Activated naive CD4-positive, alpha-beta T cell treated with anti-CD3 and anti-CD28 coated beads, Interleukin-2, amount 50 U/mL, for 16 hours (primary cell): ENCODE measurements at regions not wholly inside any gene's neighbourhood (a gene's known extent, or its start where the extent isn't known, plus 50 kb on each side); places are given as distances from the start of the nearest gene placed in this dataset.

ENCODE experiments used
- DNase-seq: peaks from one replicate; pipeline ENCODE4 v3.0.0-alpha.2; 2020

GRCh38 chr20:60535211-60535610 lies 577.0 kb downstream of the CDH26 start:
- DNase-seq: no peak

GRCh38 chr20:60540591-60540990 lies 582.4 kb downstream of the CDH26 start:
- DNase-seq: no peak

DNA sequence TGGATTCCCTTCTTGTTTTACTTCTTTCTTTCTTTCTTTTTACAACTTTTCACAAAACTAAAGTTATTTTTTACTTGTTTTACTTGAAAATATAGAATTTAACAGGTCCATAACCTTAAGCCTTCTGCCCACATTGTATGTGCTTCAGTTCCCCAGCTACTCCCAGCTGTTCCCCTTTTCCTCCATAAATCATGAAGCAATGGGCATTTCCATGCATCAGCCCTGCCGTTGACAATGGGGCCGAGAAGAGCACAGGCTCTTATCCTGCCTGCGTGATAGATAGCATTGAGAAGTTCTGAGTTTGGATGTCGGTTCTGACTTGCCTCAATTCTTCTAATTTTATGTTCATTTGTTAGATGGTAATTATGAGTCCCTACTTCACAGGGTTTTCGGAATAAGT lies 583.8 kb downstream of the CDH26 start:
- DNase-seq: no peak

DNA sequence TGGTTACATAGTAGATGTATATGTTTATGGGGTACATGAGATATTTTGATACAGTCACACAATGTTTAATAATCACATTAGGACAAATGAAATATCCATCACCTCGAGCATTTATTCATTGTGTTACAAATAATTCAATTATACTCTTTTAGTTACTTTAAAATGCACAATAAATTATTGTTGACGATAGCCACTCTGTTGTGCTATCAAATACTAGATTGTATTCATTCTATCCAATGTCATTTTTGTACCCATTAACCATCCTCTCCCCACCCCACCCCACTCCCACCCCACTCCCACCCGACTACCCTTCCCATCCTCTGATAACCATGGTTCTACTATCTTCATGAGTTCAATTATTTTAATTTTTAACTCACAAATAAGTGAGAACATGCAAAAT lies 585.4 kb downstream of the CDH26 start:
- DNase-seq: no peak

- no peak for DNase-seq
Measured at GRCh38 chr20:60553095-60553494, 594.9 kb downstream of the CDH26 start.

DNA sequence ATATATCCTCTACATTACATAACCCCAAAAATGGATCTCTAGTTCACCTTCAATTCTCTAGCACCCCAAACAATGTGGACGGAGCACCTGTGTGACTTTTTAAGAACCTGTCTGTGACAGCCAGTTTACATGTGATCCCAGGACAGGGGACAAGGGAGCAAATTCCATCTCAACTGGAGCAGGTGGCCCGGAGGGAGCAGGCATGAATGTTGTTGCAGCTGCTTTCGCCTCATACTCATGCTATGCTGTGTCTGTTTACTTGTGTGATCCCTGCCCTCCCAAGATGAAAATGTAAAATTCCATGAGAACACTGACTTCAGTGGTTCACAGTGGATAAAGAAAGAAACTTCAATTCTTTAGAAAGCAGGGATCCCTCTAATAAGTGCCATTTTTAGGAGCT lies 600.3 kb downstream of the CDH26 start:
- no peak for DNase-seq

DNA sequence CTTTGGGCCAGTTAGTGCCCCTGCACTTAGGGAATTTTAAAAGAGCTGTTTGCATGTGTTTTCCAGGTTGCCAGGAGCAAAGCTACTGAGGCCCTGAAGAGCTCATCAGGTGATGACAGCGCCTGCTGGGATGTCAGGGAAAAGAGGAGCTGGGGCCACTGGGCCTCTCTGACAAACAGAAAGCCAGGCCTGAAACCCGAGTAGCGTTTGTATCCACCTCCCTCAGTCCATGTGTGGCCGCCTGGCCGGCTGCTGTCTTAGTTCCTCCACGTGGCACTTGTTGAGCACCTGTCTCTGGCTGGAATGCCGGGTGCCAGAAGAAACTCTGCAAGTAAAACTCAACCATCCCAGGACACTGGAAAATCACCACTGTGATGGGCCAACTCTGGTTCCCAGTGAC lies 601.2 kb downstream of the CDH26 start:
- DNase-seq: no peak

GRCh38 chr20:60561052-60561451 lies 602.8 kb downstream of the CDH26 start:
- no peak for DNase-seq

GRCh38 chr20:60565083-60565482 lies 606.9 kb downstream of the CDH26 start:
- DNase-seq: no peak

DNA sequence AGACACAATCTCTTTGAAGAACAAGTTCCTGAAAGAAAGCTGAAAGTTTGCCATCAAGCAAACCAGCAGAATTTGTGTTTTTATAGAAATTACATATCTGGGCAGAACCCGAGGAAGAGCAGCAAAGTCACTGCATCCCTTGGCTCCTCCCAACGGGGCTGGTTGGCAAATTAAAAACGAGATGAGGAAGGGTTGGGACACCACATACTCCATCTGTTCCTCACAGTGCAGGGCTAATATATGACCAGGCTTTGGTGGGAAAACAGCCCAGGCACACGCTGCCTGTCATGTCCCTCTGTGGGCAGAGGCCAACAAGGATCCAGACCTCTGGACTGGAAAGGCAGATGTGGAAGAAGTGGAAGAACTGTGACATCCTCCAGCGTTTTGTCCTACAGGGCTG lies 607.3 kb downstream of the CDH26 start:
- no peak for DNase-seq

DNA sequence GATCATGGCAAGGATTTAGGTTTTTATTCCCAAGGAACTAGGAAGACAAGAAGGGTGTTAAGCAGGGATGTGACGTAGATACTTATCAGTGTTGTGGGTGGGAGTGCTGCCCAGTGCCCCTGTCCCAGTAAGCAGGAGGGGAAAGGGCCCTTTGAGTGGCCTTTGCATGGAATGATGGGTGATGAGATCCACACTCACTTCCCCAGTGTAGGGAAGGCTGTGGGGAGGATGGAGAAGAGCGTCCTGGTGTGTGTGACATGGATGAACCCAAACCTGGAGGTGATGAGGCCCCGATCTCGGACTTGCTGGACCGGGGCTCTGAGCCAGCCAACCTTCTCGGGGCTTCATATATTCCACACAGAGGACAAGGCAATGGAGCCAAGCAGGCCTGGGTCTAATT lies 610.9 kb downstream of the CDH26 start:
- no peak for DNase-seq

DNA sequence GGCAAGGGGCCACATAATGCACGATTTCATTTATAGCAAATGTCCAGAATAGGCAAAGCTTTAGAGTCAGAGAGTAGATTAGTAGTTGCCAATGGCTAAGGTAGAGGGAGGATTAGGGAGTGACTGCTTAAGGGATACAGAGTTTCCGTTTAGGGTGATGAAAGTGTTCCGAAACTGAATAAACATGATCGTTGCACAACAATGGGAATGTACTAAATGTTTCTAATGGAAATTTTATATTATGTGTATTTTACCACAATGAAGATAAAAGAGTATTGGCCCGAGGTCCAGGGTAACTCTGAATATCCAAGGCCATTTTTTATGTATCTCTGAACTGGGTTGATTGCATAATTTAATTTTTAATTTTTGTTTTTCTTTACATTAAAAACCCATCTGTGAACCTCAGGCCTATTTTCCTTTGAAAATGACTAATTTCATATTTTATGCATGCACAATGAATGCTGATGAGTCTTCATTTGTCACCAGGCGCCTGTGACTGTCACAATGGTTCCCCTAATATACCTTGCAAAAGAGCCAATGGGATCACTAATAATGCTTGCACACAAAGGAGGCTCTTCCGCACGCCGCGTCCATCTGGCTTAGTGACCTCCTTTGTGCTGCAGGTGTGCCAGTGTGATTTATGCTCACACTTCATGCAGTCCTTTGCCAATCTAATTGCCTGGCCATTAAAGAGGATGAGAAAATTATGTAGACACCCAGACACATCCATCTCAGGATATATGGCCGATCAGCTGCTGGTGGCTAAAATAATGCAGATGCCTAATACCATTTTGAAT lies 612.5 kb downstream of the CDH26 start:
- DNase-seq: no peak

DNA sequence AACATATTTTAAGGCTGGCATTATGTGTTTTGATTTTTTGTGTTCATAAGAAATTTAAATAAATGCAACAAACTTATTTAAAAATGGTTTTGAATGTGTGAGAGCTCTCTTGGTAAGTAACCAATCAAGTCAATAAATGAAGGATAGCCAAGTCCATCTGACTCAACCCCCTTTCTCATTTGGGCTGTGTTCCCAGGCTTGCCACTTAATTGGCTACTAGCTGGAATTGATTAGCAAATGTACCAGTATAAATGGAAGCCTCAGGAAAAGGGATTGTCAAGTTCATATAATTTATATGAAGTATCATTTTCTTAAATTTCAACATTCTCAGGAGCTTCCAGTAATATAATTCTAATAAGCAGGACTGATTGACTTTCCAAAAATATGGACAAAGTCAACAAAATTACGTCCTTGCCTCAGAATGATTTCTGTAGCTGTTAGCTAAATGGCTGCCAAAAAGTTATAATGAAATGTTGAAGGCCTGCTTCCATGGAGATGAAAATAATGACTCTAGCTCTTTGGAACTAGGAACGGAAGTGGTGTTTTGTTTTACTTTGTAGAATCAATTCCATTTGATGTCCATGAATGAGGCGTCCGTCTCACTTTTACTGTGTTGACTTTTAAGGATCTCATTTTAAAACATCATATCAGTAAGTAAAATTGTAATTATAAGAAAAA lies 614.9 kb downstream of the CDH26 start:
- no peak for DNase-seq

- no peak for DNase-seq
Measured at GRCh38 chr20:60576236-60576635, 618.0 kb downstream of the CDH26 start.

- no peak for DNase-seq
Measured at GRCh38 chr20:60579941-60580515, 621.8 kb downstream of the CDH26 start.

DNA sequence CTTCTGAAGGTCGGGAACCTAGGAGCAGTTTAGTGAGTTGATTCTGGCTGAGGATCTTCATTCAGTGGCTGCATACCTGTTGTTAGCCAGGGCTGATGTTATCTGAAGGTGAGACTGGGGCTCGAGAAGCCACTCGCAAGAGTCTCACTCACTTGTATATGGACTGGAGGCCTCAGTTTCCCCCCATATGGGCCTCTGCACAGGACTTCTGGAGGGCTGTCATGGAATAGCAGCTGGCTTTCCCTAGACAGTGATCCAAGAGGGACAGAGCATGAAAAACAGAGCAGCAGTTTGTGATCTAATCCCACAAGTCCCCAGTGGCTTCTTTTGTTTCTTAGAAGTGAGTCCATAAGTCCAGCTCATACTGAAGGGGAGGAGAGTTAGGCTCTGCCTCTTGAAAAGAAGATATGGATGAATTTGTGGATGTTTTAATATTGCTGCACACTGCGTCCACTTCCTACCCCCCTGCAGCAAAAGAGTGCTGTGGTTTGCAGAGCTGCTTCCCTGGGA lies 623.4 kb downstream of the CDH26 start:
- no peak for DNase-seq

DNA sequence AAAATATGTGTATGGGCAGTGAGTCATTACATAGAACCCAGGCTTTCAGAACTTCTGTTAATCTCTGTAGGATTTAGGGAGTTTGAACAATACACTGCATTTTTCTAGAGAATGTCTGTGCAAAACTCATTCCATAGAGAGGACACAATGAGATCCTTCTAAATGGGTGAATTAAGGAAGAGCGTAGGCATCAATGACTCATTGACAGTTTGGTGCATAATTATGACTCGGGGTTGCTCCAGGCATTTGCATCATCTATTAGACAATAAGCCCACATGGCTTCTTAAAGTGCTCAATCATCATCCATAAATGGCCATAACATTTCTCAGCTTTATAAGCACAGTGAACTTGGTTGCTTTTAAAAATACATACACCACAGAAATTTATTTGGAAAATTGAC lies 625.5 kb downstream of the CDH26 start:
- no peak for DNase-seq

DNA sequence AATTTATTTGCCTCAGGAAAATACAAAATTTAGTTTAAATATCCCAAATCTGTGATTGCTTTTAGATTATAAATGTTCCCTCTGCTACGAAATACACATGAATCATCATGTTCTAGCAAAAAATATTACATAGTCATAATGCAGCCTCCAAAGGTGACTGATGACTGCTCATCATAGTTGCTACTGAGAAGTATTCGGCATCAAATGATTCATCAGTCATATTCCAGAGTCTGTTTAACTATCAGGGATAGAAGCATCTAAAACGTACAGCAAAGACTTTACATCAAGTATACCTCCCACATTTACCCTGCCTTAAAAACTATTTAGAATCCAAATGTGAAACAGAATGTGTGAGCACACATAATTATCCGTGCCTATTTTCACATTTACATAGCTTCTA lies 626.0 kb downstream of the CDH26 start:
- DNase-seq: no peak

GRCh38 chr20:60585651-60586050 lies 627.4 kb downstream of the CDH26 start:
- no peak for DNase-seq

GRCh38 chr20:60586269-60587050 lies 628.2 kb downstream of the CDH26 start:
- DNase-seq: no peak

- no peak for DNase-seq
Measured at GRCh38 chr20:60587986-60588385, 629.8 kb downstream of the CDH26 start.

GRCh38 chr20:60589623-60590022 lies 631.4 kb downstream of the CDH26 start:
- no peak for DNase-seq

GRCh38 chr20:60591172-60591799 lies 633.1 kb downstream of the CDH26 start:
- no peak for DNase-seq
